NB4 (cell line): ENCODE measurements at regions not wholly inside any gene's neighbourhood (a gene's known extent, or its start where the extent isn't known, plus 50 kb on each side); places are given as distances from the start of the nearest gene placed in this dataset.

Source experiments
- MYC ChIP-seq: IDR thresholded peaks from 2 replicates; pipeline ENCODE4 v1.6.1; 2011; ENCODE audit warnings: low read depth, low read length
- POLR2A ChIP-seq: IDR thresholded peaks from 2 replicates; pipeline ENCODE4 v1.6.1; 2011; ENCODE audit warnings: mild to moderate bottlenecking; ENCODE audit not compliant: insufficient read length; ENCODE audit errors: extremely low read depth
- TF ChIP-seq, protein P1 (sequence below): IDR thresholded peaks from 2 replicates; pipeline ENCODE4 v1.6.1; 2011; ENCODE audit warnings: low read depth, low read length
- TF ChIP-seq, protein P2 (sequence below): IDR thresholded peaks from one replicate; pipeline ENCODE4 v1.5.1; 2012; ENCODE audit warnings: low read depth, low read length

DNA sequence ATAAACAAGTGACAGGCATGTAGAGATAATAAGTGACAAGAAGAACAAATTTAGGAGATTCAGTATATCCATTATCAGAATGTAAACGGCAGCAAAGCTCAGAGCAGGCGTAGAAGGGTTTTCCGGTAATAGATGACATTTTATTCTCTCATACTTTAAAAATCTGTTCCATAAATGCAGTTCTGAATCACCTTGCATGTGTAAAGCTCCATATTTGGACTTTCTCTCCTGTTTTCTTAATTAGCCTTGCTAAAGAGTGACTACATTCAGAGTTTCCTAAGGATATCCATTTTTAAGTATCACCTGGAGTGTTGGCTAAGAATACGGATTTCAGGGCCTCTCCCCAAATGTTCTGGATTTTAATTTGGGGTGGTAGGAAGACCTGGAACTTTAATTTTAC is 122.0 kb downstream of the SPP2 start:
- TF ChIP-seq, protein P1, sequence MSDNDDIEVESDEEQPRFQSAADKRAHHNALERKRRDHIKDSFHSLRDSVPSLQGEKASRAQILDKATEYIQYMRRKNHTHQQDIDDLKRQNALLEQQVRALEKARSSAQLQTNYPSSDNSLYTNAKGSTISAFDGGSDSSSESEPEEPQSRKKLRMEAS: no peak
- TF ChIP-seq, protein P2, sequence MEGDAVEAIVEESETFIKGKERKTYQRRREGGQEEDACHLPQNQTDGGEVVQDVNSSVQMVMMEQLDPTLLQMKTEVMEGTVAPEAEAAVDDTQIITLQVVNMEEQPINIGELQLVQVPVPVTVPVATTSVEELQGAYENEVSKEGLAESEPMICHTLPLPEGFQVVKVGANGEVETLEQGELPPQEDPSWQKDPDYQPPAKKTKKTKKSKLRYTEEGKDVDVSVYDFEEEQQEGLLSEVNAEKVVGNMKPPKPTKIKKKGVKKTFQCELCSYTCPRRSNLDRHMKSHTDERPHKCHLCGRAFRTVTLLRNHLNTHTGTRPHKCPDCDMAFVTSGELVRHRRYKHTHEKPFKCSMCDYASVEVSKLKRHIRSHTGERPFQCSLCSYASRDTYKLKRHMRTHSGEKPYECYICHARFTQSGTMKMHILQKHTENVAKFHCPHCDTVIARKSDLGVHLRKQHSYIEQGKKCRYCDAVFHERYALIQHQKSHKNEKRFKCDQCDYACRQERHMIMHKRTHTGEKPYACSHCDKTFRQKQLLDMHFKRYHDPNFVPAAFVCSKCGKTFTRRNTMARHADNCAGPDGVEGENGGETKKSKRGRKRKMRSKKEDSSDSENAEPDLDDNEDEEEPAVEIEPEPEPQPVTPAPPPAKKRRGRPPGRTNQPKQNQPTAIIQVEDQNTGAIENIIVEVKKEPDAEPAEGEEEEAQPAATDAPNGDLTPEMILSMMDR: no peak
- no peak for TF ChIP-seq POLR2A
- no peak for TF ChIP-seq MYC
